ENCODE measurements at regions not wholly inside any gene's neighbourhood (a gene's known extent, or its start where the extent isn't known, plus 50 kb on each side); places are given as distances from the start of the nearest gene placed in this dataset.

GRCh38 chr14:57029620-57030253 is 219.5 kb upstream of the OTX2 start:
- TF ChIP-seq, protein P1, sequence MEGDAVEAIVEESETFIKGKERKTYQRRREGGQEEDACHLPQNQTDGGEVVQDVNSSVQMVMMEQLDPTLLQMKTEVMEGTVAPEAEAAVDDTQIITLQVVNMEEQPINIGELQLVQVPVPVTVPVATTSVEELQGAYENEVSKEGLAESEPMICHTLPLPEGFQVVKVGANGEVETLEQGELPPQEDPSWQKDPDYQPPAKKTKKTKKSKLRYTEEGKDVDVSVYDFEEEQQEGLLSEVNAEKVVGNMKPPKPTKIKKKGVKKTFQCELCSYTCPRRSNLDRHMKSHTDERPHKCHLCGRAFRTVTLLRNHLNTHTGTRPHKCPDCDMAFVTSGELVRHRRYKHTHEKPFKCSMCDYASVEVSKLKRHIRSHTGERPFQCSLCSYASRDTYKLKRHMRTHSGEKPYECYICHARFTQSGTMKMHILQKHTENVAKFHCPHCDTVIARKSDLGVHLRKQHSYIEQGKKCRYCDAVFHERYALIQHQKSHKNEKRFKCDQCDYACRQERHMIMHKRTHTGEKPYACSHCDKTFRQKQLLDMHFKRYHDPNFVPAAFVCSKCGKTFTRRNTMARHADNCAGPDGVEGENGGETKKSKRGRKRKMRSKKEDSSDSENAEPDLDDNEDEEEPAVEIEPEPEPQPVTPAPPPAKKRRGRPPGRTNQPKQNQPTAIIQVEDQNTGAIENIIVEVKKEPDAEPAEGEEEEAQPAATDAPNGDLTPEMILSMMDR (IDR thresholded peaks at IDR 0.05), result no peak
- TF ChIP-seq SIN3A (IDR thresholded peaks at IDR 0.05; ENCODE audit: borderline replicate concordance, insufficient read depth, low read depth, low read length) (no peak), REST (IDR thresholded peaks at IDR 0.05; ENCODE audit: insufficient read depth in 1 of 2, low read depth in 2 of 2, low read length in 1 of 2) (no peak)
